ENCODE measurements at regions not wholly inside any gene's neighbourhood (a gene's known extent, or its start where the extent isn't known, plus 50 kb on each side); places are given as distances from the start of the nearest gene placed in this dataset.

DNA sequence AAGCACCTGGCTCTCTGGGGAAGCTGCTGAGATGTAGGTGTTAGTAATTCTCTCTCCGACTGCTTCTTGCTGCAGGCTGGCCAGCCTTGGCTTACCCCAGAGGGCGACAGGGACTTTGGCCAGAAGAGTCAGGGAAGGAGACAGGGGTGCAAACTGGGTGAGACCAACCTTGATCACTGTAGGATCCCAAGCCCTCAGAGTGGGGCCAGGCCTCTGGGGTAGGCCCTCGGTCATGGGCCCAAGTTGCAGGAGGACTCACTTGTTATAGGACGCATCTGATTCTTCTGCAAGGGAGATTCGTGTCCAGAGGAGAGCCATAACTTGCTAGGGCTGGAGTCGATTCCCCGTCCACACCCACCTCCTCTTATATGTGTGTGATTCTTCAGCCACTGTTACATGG, 111.7 kb upstream of the SIX3 start:
- TF ChIP-seq, protein P1, sequence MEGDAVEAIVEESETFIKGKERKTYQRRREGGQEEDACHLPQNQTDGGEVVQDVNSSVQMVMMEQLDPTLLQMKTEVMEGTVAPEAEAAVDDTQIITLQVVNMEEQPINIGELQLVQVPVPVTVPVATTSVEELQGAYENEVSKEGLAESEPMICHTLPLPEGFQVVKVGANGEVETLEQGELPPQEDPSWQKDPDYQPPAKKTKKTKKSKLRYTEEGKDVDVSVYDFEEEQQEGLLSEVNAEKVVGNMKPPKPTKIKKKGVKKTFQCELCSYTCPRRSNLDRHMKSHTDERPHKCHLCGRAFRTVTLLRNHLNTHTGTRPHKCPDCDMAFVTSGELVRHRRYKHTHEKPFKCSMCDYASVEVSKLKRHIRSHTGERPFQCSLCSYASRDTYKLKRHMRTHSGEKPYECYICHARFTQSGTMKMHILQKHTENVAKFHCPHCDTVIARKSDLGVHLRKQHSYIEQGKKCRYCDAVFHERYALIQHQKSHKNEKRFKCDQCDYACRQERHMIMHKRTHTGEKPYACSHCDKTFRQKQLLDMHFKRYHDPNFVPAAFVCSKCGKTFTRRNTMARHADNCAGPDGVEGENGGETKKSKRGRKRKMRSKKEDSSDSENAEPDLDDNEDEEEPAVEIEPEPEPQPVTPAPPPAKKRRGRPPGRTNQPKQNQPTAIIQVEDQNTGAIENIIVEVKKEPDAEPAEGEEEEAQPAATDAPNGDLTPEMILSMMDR (conservative IDR thresholded peaks at IDR 0.05 in 1 of 2, IDR thresholded peaks at IDR 0.05 in 1 of 2; ENCODE audit: extremely low read depth in 1 of 2, insufficient read depth in 1 of 2, low read depth in 1 of 2, low read length in 2 of 2): no peak
- no peak for TF ChIP-seq EZH2 (IDR thresholded peaks at IDR 0.05; ENCODE audit: borderline replicate concordance, low read length)
